ENCODE measurements at regions not wholly inside any gene's neighbourhood (a gene's known extent, or its start where the extent isn't known, plus 50 kb on each side); places are given as distances from the start of the nearest gene placed in this dataset.

DNA sequence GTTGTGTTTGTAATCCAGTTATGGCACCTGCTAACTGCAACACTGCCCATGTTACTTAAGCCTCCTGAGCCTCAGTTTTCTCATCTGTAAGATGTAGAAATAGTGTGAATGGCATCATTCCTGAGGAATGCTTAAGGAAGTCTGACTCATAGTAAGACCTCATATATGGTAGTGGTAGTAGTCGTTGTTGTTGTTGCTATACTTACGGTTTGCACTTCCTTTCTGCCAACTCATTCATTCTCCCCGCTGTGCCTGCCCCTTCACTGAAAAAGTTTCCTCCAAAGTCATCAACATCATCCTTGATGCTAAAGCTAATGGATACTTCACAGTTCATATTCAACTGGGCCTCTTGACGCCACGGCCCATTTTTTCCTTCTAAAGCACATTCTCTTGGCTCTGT lies 54.2 kb upstream of the SPANXN3 start:
- no peaks in the 10 kb centered on the region for H3K36me3 ChIP-seq
- H3K4me1 ChIP-seq: no peaks in the 10 kb centered on the region
- ATAC-seq (no peak), DNase-seq (no peak)
- WGBS, 4 donors: 66 to 86% (median 71%) methylated on average over 5 of the region's 5 CpGs
- no peaks in the 10 kb centered on the region for H3K9me3 ChIP-seq
- TF ChIP-seq, protein P1, sequence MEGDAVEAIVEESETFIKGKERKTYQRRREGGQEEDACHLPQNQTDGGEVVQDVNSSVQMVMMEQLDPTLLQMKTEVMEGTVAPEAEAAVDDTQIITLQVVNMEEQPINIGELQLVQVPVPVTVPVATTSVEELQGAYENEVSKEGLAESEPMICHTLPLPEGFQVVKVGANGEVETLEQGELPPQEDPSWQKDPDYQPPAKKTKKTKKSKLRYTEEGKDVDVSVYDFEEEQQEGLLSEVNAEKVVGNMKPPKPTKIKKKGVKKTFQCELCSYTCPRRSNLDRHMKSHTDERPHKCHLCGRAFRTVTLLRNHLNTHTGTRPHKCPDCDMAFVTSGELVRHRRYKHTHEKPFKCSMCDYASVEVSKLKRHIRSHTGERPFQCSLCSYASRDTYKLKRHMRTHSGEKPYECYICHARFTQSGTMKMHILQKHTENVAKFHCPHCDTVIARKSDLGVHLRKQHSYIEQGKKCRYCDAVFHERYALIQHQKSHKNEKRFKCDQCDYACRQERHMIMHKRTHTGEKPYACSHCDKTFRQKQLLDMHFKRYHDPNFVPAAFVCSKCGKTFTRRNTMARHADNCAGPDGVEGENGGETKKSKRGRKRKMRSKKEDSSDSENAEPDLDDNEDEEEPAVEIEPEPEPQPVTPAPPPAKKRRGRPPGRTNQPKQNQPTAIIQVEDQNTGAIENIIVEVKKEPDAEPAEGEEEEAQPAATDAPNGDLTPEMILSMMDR (IDR thresholded peaks at IDR 0.05): no peak
- no peak for TF ChIP-seq POLR2A (IDR thresholded peaks at IDR 0.05)
- no peaks in the 10 kb centered on the region for H3K27me3 ChIP-seq
- intact Hi-C loops (cut with DNase I): no loop called here
- H3K4me3 ChIP-seq: no peak overlapping the region
- H3K27ac ChIP-seq: no peak overlapping the region

DNA sequence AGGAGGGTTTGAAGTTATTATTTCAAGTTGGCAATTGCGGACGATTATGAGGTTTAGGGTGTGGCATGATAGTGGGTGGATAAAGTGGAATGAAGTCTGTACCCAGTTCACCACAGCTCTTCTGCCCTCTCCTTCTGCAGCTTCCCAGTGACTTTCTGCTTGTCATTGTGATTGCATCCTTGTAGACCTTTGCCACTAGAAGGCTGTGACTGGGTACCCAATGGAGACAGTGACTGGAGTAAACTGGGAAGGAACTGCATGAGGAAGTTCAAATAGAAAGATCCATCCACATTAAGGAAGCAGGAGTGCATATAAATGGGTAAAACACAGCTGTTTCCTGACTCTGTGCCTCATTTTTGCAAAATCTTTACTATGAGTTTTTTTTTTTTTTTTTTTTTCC lies 53.5 kb upstream of the SPANXN3 start:
- DNase-seq (no peak), ATAC-seq (peak in 1 of 4 donors; percentile 20)
- TF ChIP-seq, protein P1 (IDR thresholded peaks at IDR 0.05): no peak
- no peak for TF ChIP-seq POLR2A (IDR thresholded peaks at IDR 0.05)
- H3K27ac ChIP-seq: no peak overlapping the region
- H3K4me1 ChIP-seq: no peaks in the 10 kb centered on the region
- H3K9me3 ChIP-seq: peaks cover 0 to 4% (median 0%) of the 10 kb centered on the region in 12 donors
- H3K36me3 ChIP-seq: no peaks in the 10 kb centered on the region
- 63 to 91% (median 72%) methylated on average over 2 of the region's 2 CpGs for WGBS, 4 donors
- no peaks in the 10 kb centered on the region for H3K27me3 ChIP-seq
- no peak overlapping the region for H3K4me3 ChIP-seq
- intact Hi-C loops (cut with DNase I): no loop called here

DNA sequence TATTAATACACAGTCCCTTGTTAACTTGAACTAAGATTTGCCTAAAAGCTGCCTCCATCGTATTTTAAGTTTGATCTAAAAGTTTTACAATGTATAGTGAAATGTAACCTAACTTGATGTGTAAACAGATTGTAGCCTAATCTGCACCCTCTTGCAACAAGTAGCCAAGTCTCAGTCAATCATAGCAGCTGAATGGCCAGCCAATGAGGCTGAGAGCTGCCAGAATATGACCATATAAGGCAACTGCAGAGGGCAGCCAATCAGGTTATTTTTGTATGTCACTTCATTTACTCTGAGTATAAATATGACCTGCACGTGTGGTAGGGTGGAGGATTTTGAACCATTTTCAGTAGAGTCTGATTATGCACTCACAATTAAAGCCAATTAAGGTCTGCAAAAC lies 51.2 kb upstream of the SPANXN3 start:
- Histone ChIP-seq H3K9me3 (peaks cover 0 to 4% (median 0%) of the 10 kb centered on the region in 12 donors), H3K27ac (no peak overlapping the region), H3K27me3 (no peaks in the 10 kb centered on the region), H3K4me1 (no peaks in the 10 kb centered on the region), H3K4me3 (no peak overlapping the region), H3K36me3 (no peaks in the 10 kb centered on the region)
- intact Hi-C loops (cut with DNase I): no loop called here
- WGBS, 4 donors: 53 to 72% (median 65%) methylated on average over 2 of the region's 2 CpGs
- DNase-seq (no peak), ATAC-seq (no peak)
- TF ChIP-seq, protein P1 (IDR thresholded peaks at IDR 0.05): no peak
- TF ChIP-seq POLR2A (IDR thresholded peaks at IDR 0.05): no peak

Measured in heart left ventricle (tissue), 16 donors.